ENCODE measurements at regions not wholly inside any gene's neighbourhood (a gene's known extent, or its start where the extent isn't known, plus 50 kb on each side); places are given as distances from the start of the nearest gene placed in this dataset.

GRCh38 chr3:56983427-56983826, 77.0 kb upstream of the SPATA12 start:
- no peak for DNase-seq

GRCh38 chr3:56981445-56982230, 78.8 kb upstream of the SPATA12 start:
- DNase-seq = no peak

GRCh38 chr3:56980798-56981390, 79.6 kb upstream of the SPATA12 start:
- DNase-seq = no peak

- no peak for DNase-seq
Observed at GRCh38 chr3:56980243-56980642, 80.2 kb upstream of the SPATA12 start.

- DNase-seq = no peak
Observed at GRCh38 chr3:56979791-56980190, 80.7 kb upstream of the SPATA12 start.

- DNase-seq = no peak
Observed at GRCh38 chr3:56977561-56977889, 82.9 kb upstream of the SPATA12 start.

- no peak for DNase-seq
Observed at GRCh38 chr3:56976651-56977560, 83.6 kb upstream of the SPATA12 start.

- DNase-seq = no peak
Observed at GRCh38 chr3:56975567-56975966, 84.9 kb upstream of the SPATA12 start.

GRCh38 chr3:56974247-56974930, 86.1 kb upstream of the SPATA12 start:
- DNase-seq = no peak

GRCh38 chr3:56971816-56972215, 88.6 kb upstream of the SPATA12 start:
- no peak for DNase-seq

GRCh38 chr3:56971261-56971660, 89.2 kb upstream of the SPATA12 start:
- DNase-seq = no peak

GRCh38 chr3:56970461-56970879, 90.0 kb upstream of the SPATA12 start:
- no peak for DNase-seq

GRCh38 chr3:56969851-56970250, 90.6 kb upstream of the SPATA12 start:
- DNase-seq = no peak

- no peak for DNase-seq
Observed at GRCh38 chr3:56966509-56966908, 94.0 kb upstream of the SPATA12 start.

- no peak for DNase-seq
Observed at GRCh38 chr3:56966104-56966503, 94.4 kb upstream of the SPATA12 start.

GRCh38 chr3:56962922-56963321, 97.5 kb upstream of the SPATA12 start:
- DNase-seq = no peak

GRCh38 chr3:56962206-56962605, 98.3 kb upstream of the SPATA12 start:
- no peak for DNase-seq

- DNase-seq = no peak
Observed at GRCh38 chr3:56960234-56960917, 100.1 kb upstream of the SPATA12 start.

GRCh38 chr3:56958879-56959278, 101.6 kb upstream of the SPATA12 start:
- DNase-seq = no peak

- DNase-seq = no peak
Observed at GRCh38 chr3:56957522-56957921, 102.9 kb upstream of the SPATA12 start.

GRCh38 chr3:56956906-56957305, 103.6 kb upstream of the SPATA12 start:
- DNase-seq = no peak

GRCh38 chr3:56955492-56956111, 104.9 kb upstream of the SPATA12 start:
- no peak for DNase-seq

Data from stimulated activated naive CD4-positive, alpha-beta T cell (primary cell).